ENCODE measurements at regions not wholly inside any gene's neighbourhood (a gene's known extent, or its start where the extent isn't known, plus 50 kb on each side); places are given as distances from the start of the nearest gene placed in this dataset.

DNA sequence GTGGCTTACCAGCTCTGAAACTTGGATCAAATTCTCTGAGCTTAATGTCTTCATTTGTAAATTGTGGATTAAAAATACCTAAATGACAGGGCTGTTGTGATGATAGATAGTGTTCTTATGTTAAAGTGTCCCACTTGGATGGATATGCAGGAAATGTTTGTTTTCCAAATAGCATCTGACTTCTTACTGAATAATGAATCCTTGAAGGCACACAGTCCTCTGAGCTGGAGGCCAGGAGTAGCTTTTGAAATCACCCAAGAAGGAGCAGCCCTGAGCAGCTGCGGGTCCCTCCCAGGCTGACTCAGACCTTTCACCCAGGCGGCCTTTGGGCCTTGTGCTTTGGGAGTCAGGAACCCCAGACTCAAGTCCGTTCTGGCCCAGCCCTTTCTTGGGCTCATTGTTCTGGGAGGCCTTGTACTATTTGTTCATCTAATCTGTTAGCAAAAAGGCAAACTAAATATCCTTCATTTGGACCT, 173.0 kb upstream of the GATA6 start:
- DNase-seq (ENCODE audit: low read depth in 3 of 3): no peak

DNA sequence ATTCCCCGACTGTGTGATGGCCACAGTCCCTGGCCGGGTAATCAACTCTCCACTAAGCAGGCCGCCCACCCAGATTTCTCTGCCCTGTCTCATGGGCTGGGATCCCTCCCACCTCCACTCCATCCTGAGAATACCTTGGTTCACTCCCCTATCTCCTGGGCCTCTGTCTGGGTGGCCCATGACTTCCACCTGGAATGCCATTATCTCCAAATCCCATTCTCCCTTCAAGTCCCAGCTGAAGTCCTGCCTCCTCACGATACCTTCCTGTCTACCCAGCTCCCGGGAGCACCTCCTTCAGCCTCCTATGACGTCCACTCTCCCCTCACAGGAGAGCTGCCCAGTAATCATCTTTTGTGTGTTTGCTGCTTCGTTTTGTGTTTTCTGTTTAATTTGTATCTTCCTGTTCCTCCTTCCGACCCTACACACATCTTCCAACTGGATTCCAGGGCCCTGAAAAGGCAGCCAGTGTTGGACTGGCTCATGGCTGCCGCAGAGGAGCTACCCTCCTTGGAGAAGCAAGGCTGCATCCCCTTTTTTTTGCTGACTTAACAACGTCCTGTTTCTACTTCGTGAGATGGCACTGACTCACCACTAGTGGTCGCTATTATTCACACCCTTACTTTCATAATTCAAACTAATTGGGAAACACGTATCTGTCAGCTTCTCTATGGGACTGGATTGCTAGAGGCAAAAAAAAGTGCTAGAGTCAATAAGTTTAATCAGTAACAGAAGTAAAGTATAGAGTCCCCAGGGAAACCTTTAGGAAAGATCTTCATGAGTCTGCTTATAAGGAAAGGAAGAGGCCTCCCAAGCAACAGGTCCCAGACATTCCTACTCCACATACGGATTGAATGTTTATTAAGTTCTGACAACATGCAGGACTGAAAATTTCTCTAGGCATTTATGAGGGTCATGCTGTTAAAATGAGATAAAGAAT, 171.9 kb upstream of the GATA6 start:
- no peak for DNase-seq (ENCODE audit: low read depth in 3 of 3)

DNA sequence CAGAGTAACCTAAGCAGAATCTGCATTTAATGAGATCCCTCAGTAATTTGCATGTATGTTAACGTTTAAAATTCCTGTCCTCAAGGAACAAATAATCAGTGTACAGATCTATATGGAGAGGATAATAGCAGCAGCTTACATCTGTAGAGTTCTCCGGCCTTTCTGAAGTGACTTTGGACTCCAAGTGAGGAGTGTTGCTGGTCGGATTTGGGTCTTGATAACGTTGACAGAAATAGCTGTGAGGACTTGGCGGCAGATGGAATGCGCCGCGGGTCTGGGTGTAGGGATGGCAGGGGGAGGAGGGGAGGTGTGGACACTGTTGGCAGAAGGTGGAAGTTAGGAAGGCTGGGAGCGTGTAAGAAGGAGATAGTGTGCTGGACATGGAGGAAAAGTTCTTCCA, 170.9 kb upstream of the GATA6 start:
- no peak for DNase-seq (ENCODE audit: low read depth in 3 of 3)

DNA sequence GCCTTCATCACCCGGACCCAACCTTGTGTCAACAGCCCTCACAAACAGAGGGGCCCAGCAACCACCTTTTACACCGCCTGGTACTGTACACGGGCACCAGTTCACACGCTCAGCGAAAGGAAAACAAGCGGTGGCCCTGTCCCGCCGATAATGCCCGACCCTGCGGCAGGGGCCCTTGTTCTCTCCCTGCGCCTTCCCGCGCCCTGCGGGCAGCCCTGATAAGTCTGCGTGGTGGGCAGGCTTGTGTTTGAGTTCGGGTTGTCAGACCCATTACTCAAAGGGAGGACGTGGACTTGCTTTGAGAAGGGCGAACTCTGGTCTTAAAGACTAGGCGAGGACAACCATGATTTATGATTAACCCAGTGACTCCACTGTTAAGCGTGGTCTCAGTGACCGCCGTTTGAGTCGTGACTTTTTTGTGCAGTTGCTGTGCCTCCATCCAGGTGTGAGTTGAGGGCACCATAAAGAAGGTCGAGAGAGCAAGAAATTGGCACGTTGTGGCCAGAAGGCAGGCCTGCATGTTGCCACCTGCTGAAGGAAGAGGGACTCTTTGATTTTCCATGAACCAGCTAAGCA, 167.4 kb upstream of the GATA6 start:
- DNase-seq (ENCODE audit: low read depth in 3 of 3): no peak

DNA sequence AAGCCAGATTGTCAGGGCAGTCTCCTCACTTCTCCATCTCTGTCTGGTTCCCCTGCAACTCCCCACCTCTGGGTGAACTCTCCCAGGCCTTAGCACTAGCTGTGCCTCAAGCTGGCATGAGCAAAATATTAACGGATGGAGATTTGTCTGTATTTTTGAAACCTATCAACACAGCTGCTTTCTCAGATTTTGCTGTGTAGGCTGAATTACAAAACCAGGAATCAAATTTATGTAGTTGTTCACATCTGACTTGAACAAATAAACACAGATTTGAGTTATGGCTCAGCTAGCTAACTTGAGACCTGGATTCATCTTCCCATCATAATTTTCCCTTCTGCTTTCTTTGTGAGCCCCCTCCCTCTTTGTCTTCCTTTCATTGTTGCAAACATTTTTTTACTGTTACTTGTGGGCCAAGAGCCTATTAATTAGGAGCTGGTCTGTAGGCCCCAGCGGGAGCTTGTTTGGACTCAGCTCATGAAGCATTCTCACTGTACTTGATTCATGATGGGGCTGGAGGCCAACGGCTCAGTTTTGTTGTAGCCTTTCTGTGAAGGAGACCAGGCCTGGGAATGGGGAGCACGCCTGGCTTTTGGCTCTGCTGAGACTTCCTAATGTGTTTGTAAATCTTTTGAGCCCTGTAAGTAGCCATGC, 164.1 kb upstream of the GATA6 start:
- no peak for DNase-seq (ENCODE audit: low read depth in 3 of 3)

DNA sequence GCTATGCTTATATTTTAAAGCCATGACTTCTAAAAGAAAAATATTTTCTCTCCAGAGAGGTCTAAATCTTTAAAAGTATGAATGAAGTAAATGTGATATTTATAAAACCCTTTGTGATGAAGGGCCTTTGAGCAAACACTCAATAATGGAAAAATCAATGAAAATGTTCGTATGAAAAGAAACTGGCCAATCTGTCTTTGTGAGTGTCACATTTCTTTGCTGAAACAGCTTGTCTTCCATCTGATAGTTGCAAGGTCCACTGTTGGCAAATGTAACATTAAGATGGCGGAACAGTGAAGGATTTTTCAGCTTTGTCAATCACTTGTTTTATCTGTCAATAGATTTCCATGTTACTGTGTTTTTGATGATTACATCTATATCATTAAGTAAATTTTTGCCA, 162.9 kb upstream of the GATA6 start:
- DNase-seq (ENCODE audit: low read depth in 3 of 3): no peak

DNA sequence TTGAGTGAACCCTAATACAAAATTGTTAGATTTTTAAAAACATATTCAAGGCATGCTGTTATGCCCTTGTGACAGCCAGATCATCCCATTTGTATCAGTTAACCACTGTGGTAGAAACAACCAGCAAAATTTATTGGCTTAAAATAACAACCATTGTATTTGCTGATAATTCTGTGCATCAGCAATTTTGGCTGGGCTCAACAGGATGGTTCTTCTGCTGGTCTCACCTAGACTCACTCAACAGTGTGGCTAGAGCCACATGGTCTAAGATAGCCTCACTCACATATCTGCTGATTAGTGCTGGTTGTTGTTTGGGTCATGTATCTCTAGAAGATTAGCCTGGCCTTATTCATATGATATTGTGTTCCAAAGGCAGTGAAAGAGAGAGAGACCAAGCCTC, 160.1 kb upstream of the GATA6 start:
- DNase-seq (ENCODE audit: low read depth in 3 of 3): no peak

DNA sequence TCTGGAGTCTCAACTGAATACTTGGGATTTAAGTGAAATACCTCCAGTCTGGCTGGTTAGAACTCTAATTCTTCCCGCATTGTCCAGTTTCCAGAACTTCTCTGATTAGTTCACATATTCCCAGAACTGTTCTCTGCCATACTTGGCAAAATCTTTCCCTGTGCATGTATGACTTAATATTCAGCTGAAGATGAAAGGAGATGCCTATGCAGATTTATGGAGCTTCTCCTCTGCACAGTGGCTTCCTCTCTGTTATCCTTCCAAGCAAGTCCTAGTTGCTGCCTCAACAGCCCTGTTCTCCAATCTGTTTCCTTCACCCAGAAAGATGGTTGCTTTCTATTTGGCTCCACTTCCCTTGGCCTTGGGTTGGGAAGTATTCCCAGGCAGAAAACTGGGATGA, 155.4 kb upstream of the GATA6 start:
- DNase-seq (ENCODE audit: low read depth in 3 of 3): no peak

DNA sequence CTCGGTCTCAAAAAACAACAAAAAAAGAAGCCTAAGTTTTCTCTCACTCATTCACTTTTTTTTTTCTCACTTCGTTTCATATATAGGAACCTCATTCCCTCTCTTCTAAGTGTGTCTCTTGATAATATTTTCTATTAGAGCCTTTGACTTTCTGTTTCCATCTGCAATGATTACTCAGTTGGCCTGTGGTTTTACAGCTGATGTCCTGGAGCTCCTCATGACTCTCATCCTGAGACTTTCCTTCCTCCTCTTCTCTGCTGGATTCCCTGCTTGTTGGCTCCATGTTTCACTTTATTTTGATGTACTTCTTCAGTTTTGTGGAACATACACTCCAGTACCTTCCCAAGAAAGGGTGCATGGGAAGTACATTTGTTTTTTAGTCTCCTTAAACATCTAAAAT, 154.2 kb upstream of the GATA6 start:
- no peak for DNase-seq (ENCODE audit: low read depth in 3 of 3)

DNA sequence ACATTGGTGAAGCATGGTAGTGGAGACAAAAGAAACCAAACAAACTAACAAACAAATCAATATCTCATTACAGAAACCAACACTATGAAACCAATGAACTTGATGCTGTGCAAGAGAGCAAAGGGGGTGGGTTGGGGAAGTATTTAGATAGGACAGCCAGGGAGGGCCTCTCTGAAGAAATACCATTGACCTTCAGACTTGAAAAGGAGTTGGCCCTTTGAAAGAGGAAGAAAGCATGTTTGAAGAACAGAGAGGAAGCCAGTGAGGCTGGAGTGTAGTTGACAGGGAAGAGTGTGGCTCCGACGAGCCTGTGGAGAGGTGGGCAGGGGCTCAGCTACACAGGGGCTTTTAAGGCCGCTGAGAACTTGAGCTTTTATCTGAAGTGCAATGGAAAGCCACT, 151.0 kb upstream of the GATA6 start:
- no peak for DNase-seq (ENCODE audit: low read depth in 3 of 3)

DNA sequence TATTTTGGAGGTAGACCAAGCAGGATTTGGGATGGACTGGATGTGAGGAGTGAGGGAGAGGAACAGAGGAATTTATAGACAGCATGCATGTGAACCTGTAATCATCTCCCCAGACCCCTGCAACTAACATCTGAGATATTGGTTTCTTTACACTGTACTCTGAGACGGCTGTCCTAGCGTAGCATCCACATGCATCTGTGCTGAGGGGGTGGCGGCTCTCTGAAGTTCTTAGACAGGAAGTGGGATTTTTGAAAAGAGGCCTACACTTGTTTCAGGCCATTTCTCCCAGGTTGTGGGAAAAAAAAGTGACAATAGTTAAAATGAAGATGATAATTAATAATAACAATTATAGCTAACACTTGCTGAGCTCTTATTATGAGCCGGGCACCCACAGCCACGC, 150.2 kb upstream of the GATA6 start:
- DNase-seq (ENCODE audit: low read depth in 3 of 3): no peak

DNA sequence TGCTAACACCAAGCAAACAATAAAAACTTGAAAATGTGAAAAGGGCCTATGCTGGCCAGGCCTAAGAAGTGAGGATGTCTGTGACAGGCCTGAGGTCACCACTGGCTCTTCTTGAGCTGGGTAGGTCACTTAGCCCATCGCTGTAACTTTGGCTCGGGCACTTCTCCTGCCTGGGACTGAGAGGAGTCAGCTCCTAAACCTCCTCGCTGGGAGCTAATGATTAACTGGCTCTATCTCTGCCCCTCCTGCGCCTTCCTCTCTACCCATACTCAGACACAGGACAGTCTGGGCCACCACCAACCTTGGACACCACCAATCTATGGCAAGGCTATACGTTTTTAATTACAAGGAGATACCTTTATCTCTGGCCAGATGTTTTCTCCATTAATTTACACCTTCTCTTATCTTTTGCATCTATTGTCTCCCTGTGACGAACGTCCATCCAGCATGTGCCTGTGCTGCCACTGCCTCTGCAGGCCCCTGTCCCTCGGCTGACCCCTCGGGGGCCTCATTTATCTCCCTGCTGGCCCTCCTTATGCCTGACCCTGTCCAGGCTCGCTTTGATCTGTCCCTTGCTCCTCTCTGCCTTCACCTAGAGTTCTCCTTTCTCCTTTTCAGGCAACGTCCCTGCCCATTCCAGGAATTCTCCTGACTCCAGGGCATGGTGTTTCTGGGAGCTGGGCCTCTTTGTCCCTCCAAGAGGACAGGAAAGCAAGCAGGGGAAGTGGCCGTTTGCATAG, 149.1 kb upstream of the GATA6 start:
- no peak for DNase-seq (ENCODE audit: low read depth in 3 of 3)

DNA sequence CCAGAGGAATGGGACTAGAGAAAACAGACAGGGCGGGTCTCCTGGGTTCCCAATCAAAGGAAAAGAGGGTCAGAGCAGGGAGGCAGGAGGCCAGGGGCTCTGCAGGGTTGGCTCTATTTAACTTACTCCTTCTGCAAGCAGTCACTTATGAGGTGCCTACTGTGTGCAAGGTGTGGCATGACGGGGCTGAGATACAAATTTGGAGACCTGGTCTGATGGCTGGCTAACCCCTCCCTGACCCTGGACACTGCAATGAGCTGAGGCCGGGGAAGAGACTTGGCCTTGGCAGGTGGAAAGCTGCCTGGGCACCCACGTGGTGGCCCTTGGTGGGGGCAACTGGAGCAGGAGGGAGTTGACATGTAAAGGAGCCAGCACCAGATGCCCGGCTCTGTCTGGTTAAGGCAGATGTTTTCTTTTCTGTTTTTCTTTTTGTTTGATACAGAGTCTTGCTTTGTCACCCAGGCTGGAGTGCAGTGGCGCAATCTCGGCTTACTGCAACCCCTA, 148.5 kb upstream of the GATA6 start:
- DNase-seq (ENCODE audit: low read depth in 3 of 3): no peak

DNA sequence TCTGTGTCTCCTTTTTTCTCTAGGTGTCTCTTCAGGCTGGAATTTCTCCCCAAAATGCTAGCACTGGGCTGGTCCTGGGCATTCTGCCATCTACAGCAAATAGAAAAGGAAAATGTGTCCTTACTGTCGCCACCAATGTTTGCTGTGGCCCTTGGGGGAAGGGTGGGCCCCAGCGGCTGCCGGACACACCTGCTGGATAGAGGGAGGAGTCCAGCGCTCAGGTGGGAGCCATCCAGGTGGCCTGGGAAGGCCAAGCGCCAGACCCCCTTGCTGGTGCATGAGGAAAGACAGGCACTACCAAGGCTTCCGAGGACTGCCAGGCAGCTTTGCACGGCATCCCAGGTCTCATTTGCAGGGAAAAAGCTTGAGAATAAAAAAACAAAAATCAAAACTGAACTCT, 147.7 kb upstream of the GATA6 start:
- DNase-seq (ENCODE audit: low read depth in 3 of 3): no peak

DNA sequence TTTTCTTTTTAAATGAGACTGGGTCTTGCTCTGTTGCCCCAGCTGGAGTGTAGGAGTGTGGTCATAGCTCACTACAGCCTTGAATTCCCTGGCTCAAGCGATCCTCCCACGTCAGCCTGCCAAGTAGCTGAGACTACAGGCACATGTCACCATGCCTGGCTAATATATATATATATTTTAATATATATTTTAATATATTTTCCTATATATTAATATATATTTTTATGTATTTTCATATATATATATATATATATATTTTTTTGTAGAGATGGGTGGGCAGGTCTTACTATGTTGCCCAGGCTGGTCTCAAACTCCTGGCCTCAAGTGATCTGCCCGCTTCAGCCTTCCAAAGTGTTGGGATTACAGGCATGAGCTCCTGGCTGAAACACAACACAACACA, 144.5 kb upstream of the GATA6 start:
- no peak for DNase-seq (ENCODE audit: low read depth in 3 of 3)

DNA sequence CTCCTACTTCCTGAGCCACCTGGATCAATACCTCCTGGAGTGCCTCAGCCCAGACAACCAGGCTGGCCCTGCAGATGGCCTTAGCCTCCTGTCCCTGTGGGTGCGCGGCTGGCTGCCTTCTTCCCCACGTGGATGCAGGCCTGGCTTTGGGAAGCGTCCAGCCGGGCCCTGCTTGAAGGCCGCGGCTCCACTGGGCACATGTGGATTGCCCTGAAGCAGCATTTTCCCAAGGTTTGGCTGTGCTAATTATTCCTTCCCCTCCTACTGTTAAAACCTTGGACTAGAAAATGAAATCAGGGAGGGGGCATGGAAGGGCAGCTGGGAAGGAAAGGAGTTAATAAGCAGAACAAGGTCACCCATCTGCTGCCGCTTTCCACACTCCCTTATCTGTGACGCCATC, 143.0 kb upstream of the GATA6 start:
- no peak for DNase-seq (ENCODE audit: low read depth in 3 of 3)

DNA sequence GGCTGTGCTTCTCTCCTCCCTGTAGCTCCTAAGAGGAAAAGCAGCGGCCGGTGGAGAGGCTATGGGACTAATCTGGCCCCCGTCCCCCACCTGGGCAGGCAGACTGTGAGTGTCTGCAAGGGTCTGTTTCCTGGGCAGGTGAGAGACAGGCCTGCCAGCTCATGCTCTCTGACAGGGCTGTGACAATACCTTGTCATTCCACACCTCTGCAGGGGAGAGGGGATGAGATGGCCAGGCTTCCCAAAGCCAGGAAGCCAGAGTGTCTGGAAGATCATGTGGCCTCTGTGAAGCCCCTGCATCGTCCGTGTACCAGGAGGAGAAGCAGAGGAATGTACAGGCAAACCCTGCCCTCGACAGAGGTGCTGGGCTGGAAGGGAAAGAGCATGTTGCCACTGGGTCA, 142.5 kb upstream of the GATA6 start:
- DNase-seq (ENCODE audit: low read depth in 3 of 3): no peak

DNA sequence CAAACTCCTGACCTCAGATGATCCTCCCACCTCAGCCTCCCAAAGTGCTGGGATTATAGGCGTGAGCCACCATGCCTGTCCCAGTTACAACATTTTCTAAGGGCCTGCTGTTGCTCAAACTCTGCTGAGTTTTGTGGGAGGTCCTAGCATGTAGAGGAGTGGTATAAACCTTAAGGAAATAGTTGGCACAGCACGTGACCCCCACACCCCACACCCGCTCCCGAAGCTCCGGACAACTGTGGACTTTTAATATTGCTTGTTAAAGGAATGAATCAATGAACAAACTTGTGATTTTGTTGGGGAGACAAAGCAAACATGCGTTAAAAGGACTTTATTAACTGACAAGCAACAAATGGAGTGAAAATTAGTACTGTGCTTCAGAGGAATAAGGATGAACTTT, 137.8 kb upstream of the GATA6 start:
- no peak for DNase-seq (ENCODE audit: low read depth in 3 of 3)

DNA sequence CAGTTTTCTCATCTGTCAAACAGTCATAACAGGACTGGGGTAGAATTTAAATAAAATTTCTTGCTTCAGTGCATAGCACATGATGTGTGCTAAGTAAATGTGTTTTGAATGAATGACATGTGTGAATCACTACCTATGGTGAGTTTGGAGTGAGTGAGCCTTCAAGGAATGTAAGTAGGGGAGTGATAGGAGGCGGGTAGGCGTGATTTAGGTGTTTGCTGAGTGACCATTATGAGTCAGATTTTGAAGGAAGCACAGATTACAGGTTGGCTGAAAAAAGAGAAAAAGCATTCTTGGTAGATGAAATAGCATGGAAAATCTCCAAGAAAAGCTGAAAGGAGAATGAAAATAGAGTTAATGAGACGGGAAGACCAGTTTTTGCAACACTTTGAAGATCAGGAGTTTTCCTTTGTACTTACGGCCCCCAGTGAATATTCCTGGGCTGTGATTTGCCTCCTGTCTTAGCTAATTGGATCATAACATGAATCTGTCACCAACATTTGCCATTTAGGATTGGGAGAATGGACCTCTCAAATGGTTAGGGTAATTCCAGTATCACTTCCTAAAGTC, 136.9 kb upstream of the GATA6 start:
- DNase-seq (ENCODE audit: low read depth in 3 of 3): no peak

DNA sequence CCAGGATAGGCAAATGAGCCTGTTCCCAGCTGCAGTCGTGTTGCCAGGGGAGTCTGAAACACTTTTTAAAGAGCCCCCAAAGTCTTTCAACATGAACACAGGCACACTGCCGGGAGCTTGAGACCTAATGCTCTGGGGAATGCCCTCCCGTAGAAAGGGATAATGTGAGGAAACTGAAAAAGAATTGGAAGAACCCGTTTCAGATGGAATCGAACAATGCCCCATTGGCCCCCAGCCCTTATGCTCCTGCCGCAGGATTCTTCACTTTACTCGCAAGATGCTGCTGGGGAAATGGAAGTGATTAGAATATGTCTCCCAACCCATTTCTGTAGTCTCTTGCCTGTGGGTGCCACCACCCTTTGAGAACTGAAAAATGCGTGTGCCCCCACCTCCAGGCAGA, 136.3 kb upstream of the GATA6 start:
- no peak for DNase-seq (ENCODE audit: low read depth in 3 of 3)

DNA sequence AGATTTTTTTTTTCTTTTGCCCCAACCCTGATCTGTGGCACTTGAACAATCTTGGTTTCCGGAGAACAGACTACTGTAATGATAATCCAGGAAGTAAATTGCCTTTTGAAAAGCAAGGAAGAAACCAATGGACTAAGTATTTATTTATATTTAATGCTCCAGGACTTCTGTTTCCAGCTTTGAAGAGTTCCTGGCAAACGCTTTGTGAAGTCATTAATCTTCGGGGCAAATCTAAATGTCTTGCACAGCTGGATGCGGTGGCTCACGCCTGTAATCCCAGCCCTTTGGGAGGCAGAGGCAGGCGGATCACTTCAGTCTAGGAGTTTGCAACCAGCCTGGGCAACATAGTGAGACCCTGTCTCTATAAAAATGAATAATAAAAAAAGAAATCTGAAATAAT, 135.1 kb upstream of the GATA6 start:
- no peak for DNase-seq (ENCODE audit: low read depth in 3 of 3)

DNA sequence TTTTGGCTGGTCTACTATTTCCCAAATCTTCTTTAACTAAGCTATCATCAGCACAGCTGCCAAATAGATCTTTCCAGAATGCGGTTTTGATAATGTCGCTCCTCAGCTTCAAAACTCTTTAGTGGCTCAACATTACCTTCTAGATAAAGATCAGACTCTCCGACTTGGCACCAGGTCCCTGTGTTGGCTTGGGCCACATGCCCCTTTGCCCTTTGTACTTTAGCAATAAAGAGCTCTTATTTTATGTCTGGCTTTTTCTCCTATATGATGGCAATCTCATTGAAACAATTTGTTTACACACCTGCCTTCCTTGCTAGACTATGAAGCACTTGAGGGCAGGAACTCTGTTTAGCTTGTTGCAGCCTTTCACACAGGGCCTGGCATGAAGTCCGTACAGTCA, 128.9 kb upstream of the GATA6 start:
- DNase-seq (ENCODE audit: low read depth in 3 of 3): no peak

All from stimulated activated CD4-positive, alpha-beta T cell treated with anti-CD3 and anti-CD28 coated beads, TNF-alpha, amount 100 ng/mL, for 4 hours (primary cell).